ENCODE measurements at regions not wholly inside any gene's neighbourhood (a gene's known extent, or its start where the extent isn't known, plus 50 kb on each side); places are given as distances from the start of the nearest gene placed in this dataset.

GRCh38 chr11:71181566-71181965, 70.8 kb downstream of the SHANK2 start:
- TF ChIP-seq CTCF (IDR thresholded peaks at IDR 0.05; ENCODE audit: insufficient read depth, low read length, poor library complexity, severe bottlenecking): no peak
- TF ChIP-seq EZH2phosphoT487 (conservative IDR thresholded peaks at IDR 0.05; ENCODE audit: low read length): no peak
